ENCODE measurements at regions not wholly inside any gene's neighbourhood (a gene's known extent, or its start where the extent isn't known, plus 50 kb on each side); places are given as distances from the start of the nearest gene placed in this dataset.
"Not testable (repeated sequence)": the region's sequence is repeated elsewhere in the genome, so short reads cannot be mapped to it uniquely, and the experiment has no call there.

DNA sequence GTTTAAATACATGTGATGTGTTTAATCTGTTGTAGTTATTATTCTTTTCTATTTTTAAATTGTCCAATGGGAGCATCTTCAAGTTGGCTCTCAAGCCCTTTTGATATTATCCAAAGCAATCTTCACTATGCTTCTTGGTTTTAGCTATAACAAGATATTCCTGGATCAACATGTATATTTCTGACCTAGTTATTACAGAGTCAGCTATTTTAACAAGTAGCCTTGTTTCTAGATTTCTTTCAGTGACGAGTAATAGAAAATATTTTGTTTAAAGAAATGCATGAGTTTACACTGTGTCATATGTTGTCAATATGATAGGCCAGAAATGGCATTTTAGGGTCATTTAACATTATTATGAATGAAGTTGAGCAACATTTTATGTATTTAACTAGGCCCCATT, 421.8 kb upstream of the MAP2 start:
- H3K4me1 ChIP-seq (ENCODE audit: control insufficient read depth in 1 of 2, insufficient read depth in 2 of 2, low read length in 2 of 2), result no peaks in the 10 kb centered on the region
- H3K27me3 ChIP-seq (ENCODE audit: control insufficient read depth in 1 of 2, insufficient read depth in 2 of 2, low read length in 2 of 2), result no peaks in the 10 kb centered on the region
- peaks cover 7 to 14% of the 10 kb centered on the region in 2 donors for H3K9me3 ChIP-seq (ENCODE audit: control insufficient read depth in 1 of 2, low read length in 2 of 2)
- no peak overlapping the region for H3K4me3 ChIP-seq (ENCODE audit: low read depth in 1 of 2, low read length in 2 of 2)
- H3K9ac ChIP-seq (ENCODE audit: low read depth in 1 of 2, low read length in 2 of 2), result no peak overlapping the region
- H3K36me3 ChIP-seq (ENCODE audit: control insufficient read depth in 1 of 2, insufficient read depth in 2 of 2, low read length in 2 of 2), result no peaks in the 10 kb centered on the region
- H3K27ac ChIP-seq (ENCODE audit: low read depth, low read length), result no peak overlapping the region

DNA sequence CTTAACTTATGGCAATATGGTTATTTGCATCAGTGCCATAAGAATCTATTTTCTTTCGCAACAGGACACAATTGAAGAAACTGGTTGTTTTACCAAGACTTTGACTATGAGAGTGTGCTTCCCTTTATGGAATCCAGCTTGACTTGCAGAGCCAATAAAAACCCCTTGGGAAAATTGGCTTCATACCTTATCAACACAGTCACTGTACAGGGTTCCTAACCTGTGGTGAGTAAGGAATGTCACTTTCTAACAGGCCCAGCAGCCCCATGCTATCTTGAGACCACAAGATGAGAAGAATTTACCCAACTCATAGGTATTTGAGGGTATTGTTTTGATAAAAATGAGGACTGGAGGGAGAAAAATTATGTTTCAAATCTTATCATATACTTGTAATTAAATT, 418.5 kb upstream of the MAP2 start:
- Histone ChIP-seq H3K9me3 (ENCODE audit: control insufficient read depth in 1 of 2, low read length in 2 of 2) (peaks cover 7 to 14% of the 10 kb centered on the region in 2 donors), H3K36me3 (ENCODE audit: control insufficient read depth in 1 of 2, insufficient read depth in 2 of 2, low read length in 2 of 2) (no peaks in the 10 kb centered on the region), H3K4me1 (ENCODE audit: control insufficient read depth in 1 of 2, insufficient read depth in 2 of 2, low read length in 2 of 2) (no peaks in the 10 kb centered on the region), H3K9ac (ENCODE audit: low read depth in 1 of 2, low read length in 2 of 2) (no peak overlapping the region), H3K4me3 (ENCODE audit: low read depth in 1 of 2, low read length in 2 of 2) (no peak overlapping the region), H3K27me3 (ENCODE audit: control insufficient read depth in 1 of 2, insufficient read depth in 2 of 2, low read length in 2 of 2) (no peaks in the 10 kb centered on the region), H3K27ac (ENCODE audit: low read depth, low read length) (no peak overlapping the region)

DNA sequence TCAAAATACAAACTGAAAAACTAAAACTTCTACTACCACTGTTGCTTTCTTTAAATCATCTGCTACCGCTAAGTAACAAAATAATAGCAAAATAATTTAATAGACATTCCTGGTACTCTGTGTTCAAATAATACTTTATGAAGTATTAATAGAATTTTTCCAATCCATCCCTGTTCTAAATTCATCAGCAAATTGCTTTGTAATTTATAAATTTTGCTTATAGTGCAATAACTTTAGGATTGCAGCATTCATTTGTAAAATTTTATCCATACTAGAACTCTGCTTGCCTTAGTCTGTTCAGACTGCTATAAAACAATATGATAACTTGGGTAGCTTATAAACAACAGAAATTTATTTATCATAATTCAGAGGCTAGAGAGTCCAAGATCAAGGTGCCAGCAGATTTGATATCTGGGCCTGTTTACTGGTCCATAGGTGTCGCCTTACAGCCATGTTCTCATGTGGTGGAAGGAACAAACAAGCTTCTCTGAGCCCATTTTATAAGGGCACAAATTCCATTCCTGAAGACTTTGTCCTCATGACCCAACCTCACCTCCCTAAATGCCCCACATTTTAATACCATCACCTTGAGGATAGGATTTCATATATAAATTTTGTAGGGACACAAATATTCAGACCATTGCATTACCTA, 415.1 kb upstream of the MAP2 start:
- Histone ChIP-seq H3K36me3 (ENCODE audit: control insufficient read depth in 1 of 2, insufficient read depth in 2 of 2, low read length in 2 of 2) (no peaks in the 10 kb centered on the region), H3K27me3 (ENCODE audit: control insufficient read depth in 1 of 2, insufficient read depth in 2 of 2, low read length in 2 of 2) (no peaks in the 10 kb centered on the region), H3K9me3 (ENCODE audit: control insufficient read depth in 1 of 2, low read length in 2 of 2) (peaks cover 7 to 14% of the 10 kb centered on the region in 2 donors), H3K4me1 (ENCODE audit: control insufficient read depth in 1 of 2, insufficient read depth in 2 of 2, low read length in 2 of 2) (no peaks in the 10 kb centered on the region), H3K4me3 (ENCODE audit: low read depth in 1 of 2, low read length in 2 of 2) (no peak overlapping the region), H3K27ac (ENCODE audit: low read depth, low read length) (no peak overlapping the region), H3K9ac (ENCODE audit: low read depth in 1 of 2, low read length in 2 of 2) (no peak overlapping the region)

DNA sequence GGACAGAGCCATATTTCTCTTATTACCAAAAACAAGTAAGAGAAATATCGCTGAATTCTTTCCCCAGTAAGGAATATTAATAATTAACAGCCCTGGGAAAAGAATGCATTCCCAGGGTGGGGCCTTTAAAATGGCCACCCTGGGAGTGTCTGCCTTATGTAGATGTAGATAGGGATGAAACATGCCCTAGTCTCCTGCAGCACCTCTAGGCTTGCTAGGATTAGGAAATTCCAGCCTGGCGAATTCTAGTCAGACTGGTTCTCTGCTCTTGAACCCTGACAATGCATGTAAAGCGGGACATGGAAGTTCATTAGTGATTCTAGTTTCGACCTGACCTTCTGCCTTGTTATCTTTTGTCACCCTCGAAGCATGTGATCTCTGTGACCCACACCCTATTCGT, 405.2 kb upstream of the MAP2 start:
- H3K36me3 ChIP-seq (ENCODE audit: control insufficient read depth in 1 of 2, insufficient read depth in 2 of 2, low read length in 2 of 2); H3K27ac ChIP-seq (ENCODE audit: low read depth, low read length); H3K4me3 ChIP-seq (ENCODE audit: low read depth in 1 of 2, low read length in 2 of 2); H3K27me3 ChIP-seq (ENCODE audit: control insufficient read depth in 1 of 2, insufficient read depth in 2 of 2, low read length in 2 of 2); H3K9ac ChIP-seq (ENCODE audit: low read depth in 1 of 2, low read length in 2 of 2); H3K4me1 ChIP-seq (ENCODE audit: control insufficient read depth in 1 of 2, insufficient read depth in 2 of 2, low read length in 2 of 2); H3K9me3 ChIP-seq (ENCODE audit: control insufficient read depth in 1 of 2, low read length in 2 of 2): not testable (repeated sequence)

DNA sequence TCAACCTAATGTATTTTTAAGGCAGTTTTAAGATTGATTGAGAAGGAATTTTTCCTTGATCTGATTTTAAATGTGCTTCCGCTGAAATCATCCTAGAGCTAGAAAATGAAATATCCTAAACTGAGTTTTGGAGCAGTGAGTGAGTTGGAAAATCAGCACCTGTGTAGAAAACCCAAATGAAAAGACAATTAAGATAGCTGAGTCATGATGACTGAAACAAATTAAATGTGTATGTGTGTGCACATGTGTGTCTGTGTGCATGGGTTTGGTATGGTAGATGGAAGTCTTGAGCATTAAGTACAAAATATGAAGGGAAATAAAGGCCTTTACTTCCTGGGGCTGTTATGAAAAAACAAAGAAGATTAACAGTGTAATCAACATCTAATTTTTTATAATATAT, 394.6 kb upstream of the MAP2 start:
- Histone ChIP-seq H3K4me3 (ENCODE audit: low read depth in 1 of 2, low read length in 2 of 2) (no peak overlapping the region), H3K4me1 (ENCODE audit: control insufficient read depth in 1 of 2, insufficient read depth in 2 of 2, low read length in 2 of 2) (no peaks in the 10 kb centered on the region), H3K36me3 (ENCODE audit: control insufficient read depth in 1 of 2, insufficient read depth in 2 of 2, low read length in 2 of 2) (no peaks in the 10 kb centered on the region), H3K27me3 (ENCODE audit: control insufficient read depth in 1 of 2, insufficient read depth in 2 of 2, low read length in 2 of 2) (no peaks in the 10 kb centered on the region), H3K9me3 (ENCODE audit: control insufficient read depth in 1 of 2, low read length in 2 of 2) (no peaks in the 10 kb centered on the region), H3K27ac (ENCODE audit: low read depth, low read length) (no peak overlapping the region), H3K9ac (ENCODE audit: low read depth in 1 of 2, low read length in 2 of 2) (no peak overlapping the region)

GRCh38 chr2:209044307-209044706, 379.5 kb upstream of the MAP2 start:
- no peak overlapping the region for H3K9ac ChIP-seq (ENCODE audit: low read depth in 1 of 2, low read length in 2 of 2)
- no peaks in the 10 kb centered on the region for H3K9me3 ChIP-seq (ENCODE audit: control insufficient read depth in 1 of 2, low read length in 2 of 2)
- H3K36me3 ChIP-seq (ENCODE audit: control insufficient read depth in 1 of 2, insufficient read depth in 2 of 2, low read length in 2 of 2), result no peaks in the 10 kb centered on the region
- no peak overlapping the region for H3K27ac ChIP-seq (ENCODE audit: low read depth, low read length)
- H3K4me3 ChIP-seq (ENCODE audit: low read depth in 1 of 2, low read length in 2 of 2), result no peak overlapping the region
- H3K4me1 ChIP-seq (ENCODE audit: control insufficient read depth in 1 of 2, insufficient read depth in 2 of 2, low read length in 2 of 2), result no peaks in the 10 kb centered on the region
- no peaks in the 10 kb centered on the region for H3K27me3 ChIP-seq (ENCODE audit: control insufficient read depth in 1 of 2, insufficient read depth in 2 of 2, low read length in 2 of 2)

DNA sequence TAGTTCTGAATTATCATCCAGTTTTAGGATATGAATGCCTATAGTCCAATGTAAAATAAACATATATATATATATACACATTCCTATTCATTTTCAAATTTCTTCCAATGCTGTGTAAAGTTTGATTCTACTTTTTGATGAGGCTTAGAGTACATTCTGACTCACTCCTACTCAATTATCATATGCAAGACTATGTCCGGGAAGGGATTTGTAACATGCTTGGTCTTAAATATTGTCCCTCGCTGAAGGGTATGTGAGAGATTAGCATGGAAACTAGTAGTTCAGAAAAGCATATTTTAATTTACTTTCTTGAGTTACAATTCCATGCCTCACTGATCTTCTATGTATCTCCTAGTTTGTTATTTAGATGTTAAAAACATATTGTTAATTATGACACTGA, 377.7 kb upstream of the MAP2 start:
- Histone ChIP-seq H3K36me3 (ENCODE audit: control insufficient read depth in 1 of 2, insufficient read depth in 2 of 2, low read length in 2 of 2) (no peaks in the 10 kb centered on the region), H3K4me1 (ENCODE audit: control insufficient read depth in 1 of 2, insufficient read depth in 2 of 2, low read length in 2 of 2) (no peaks in the 10 kb centered on the region), H3K27me3 (ENCODE audit: control insufficient read depth in 1 of 2, insufficient read depth in 2 of 2, low read length in 2 of 2) (no peaks in the 10 kb centered on the region), H3K4me3 (ENCODE audit: low read depth in 1 of 2, low read length in 2 of 2) (no peak overlapping the region), H3K9ac (ENCODE audit: low read depth in 1 of 2, low read length in 2 of 2) (no peak overlapping the region), H3K9me3 (ENCODE audit: control insufficient read depth in 1 of 2, low read length in 2 of 2) (no peaks in the 10 kb centered on the region), H3K27ac (ENCODE audit: low read depth, low read length) (no peak overlapping the region)

GRCh38 chr2:209049608-209050007, 374.2 kb upstream of the MAP2 start:
- no peak overlapping the region for H3K4me3 ChIP-seq (ENCODE audit: low read depth in 1 of 2, low read length in 2 of 2)
- H3K36me3 ChIP-seq (ENCODE audit: control insufficient read depth in 1 of 2, insufficient read depth in 2 of 2, low read length in 2 of 2), result no peaks in the 10 kb centered on the region
- no peak overlapping the region for H3K27ac ChIP-seq (ENCODE audit: low read depth, low read length)
- H3K9ac ChIP-seq (ENCODE audit: low read depth in 1 of 2, low read length in 2 of 2), result no peak overlapping the region
- no peaks in the 10 kb centered on the region for H3K4me1 ChIP-seq (ENCODE audit: control insufficient read depth in 1 of 2, insufficient read depth in 2 of 2, low read length in 2 of 2)
- no peaks in the 10 kb centered on the region for H3K27me3 ChIP-seq (ENCODE audit: control insufficient read depth in 1 of 2, insufficient read depth in 2 of 2, low read length in 2 of 2)
- no peaks in the 10 kb centered on the region for H3K9me3 ChIP-seq (ENCODE audit: control insufficient read depth in 1 of 2, low read length in 2 of 2)

DNA sequence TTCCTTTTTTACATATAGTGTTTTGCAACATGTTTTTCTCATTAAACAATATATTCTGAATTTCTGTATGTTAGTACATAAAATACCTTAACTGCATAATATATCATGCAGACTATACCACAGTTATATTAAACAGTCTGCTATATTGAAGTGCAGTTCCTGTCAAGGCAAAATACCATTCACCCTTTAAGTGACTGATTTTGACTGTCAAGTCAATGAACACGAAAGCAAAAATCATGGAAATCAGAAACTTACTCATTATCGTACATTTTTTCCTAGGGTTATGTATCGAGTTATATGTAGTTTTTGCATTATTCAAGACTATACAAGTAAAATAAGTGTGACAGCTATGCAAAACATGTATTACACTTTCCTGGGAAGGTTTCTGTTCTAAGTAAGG, 361.6 kb upstream of the MAP2 start:
- no peaks in the 10 kb centered on the region for H3K4me1 ChIP-seq (ENCODE audit: control insufficient read depth in 1 of 2, insufficient read depth in 2 of 2, low read length in 2 of 2)
- no peak overlapping the region for H3K27ac ChIP-seq (ENCODE audit: low read depth, low read length)
- no peaks in the 10 kb centered on the region for H3K27me3 ChIP-seq (ENCODE audit: control insufficient read depth in 1 of 2, insufficient read depth in 2 of 2, low read length in 2 of 2)
- no peaks in the 10 kb centered on the region for H3K36me3 ChIP-seq (ENCODE audit: control insufficient read depth in 1 of 2, insufficient read depth in 2 of 2, low read length in 2 of 2)
- no peak overlapping the region for H3K4me3 ChIP-seq (ENCODE audit: low read depth in 1 of 2, low read length in 2 of 2)
- H3K9ac ChIP-seq (ENCODE audit: low read depth in 1 of 2, low read length in 2 of 2), result no peak overlapping the region
- peaks cover 0 to 3% of the 10 kb centered on the region in 2 donors for H3K9me3 ChIP-seq (ENCODE audit: control insufficient read depth in 1 of 2, low read length in 2 of 2)

DNA sequence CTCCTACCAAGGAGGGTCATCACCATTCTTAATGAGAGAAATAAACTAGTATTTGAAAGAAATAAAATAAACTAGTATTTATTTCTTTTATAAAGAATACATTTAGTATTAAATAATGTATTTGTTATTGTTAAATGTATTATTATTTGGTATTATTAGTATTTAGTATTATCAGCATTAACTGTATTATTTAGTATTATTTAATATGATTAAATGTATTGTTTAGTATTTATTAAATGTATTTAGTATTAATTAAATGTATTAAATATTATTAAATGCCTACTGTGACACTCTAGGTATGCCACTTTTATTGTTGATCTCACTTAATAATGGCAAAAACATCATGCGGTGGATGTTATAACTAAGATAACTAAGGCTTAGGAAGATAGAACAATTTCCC, 353.6 kb upstream of the MAP2 start:
- Histone ChIP-seq H3K27ac (ENCODE audit: low read depth, low read length) (no peak overlapping the region), H3K27me3 (ENCODE audit: control insufficient read depth in 1 of 2, insufficient read depth in 2 of 2, low read length in 2 of 2) (no peaks in the 10 kb centered on the region), H3K4me1 (ENCODE audit: control insufficient read depth in 1 of 2, insufficient read depth in 2 of 2, low read length in 2 of 2) (no peaks in the 10 kb centered on the region), H3K9me3 (ENCODE audit: control insufficient read depth in 1 of 2, low read length in 2 of 2) (no peaks in the 10 kb centered on the region), H3K9ac (ENCODE audit: low read depth in 1 of 2, low read length in 2 of 2) (no peak overlapping the region), H3K36me3 (ENCODE audit: control insufficient read depth in 1 of 2, insufficient read depth in 2 of 2, low read length in 2 of 2) (no peaks in the 10 kb centered on the region), H3K4me3 (ENCODE audit: low read depth in 1 of 2, low read length in 2 of 2) (no peak overlapping the region)

GRCh38 chr2:209073151-209073550, 350.7 kb upstream of the MAP2 start:
- no peaks in the 10 kb centered on the region for H3K27me3 ChIP-seq (ENCODE audit: control insufficient read depth in 1 of 2, insufficient read depth in 2 of 2, low read length in 2 of 2)

More at GRCh38 chr2:209073151-209073550, 350.7 kb upstream of the MAP2 start:
- Histone ChIP-seq H3K9me3 (ENCODE audit: control insufficient read depth in 1 of 2, low read length in 2 of 2) (no peaks in the 10 kb centered on the region), H3K27ac (ENCODE audit: low read depth, low read length) (no peak overlapping the region), H3K36me3 (ENCODE audit: control insufficient read depth in 1 of 2, insufficient read depth in 2 of 2, low read length in 2 of 2) (no peaks in the 10 kb centered on the region), H3K4me1 (ENCODE audit: control insufficient read depth in 1 of 2, insufficient read depth in 2 of 2, low read length in 2 of 2) (no peaks in the 10 kb centered on the region), H3K4me3 (ENCODE audit: low read depth in 1 of 2, low read length in 2 of 2) (no peak overlapping the region), H3K9ac (ENCODE audit: low read depth in 1 of 2, low read length in 2 of 2) (no peak overlapping the region)
